WTC11 (cell line): ENCODE measurements at regions not wholly inside any gene's neighbourhood (a gene's known extent, or its start where the extent isn't known, plus 50 kb on each side); places are given as distances from the start of the nearest gene placed in this dataset.

Experiments used
- ATAC-seq: fragments of 200-7000 bp; cut with Tn5 transposase; 2 replicates; pipeline ENCODE4 v1.10.0; 2021; ENCODE audit warnings: mild to moderate bottlenecking, moderate library complexity
- CTCF ChIA-PET: fragments of 300-600 bp; sonication (Branson Sonifier 250); formaldehyde crosslinking; loops from one replicate; lab custom pipeline; 2021; ENCODE audit warnings: antibody characterized with exemption; lab: Charles Lee
- POLR2A ChIA-PET: fragments of 350-600 bp; sonication (Branson Sonifier 250); formaldehyde crosslinking; loops from one replicate; lab custom pipeline; 2021; ENCODE audit warnings: antibody characterized with exemption; lab: Charles Lee
- DNase-seq: peaks from one replicate; pipeline ENCODE4 v3.0.0; 2021; ENCODE audit warnings: low spot score
- H3K27ac Mint-ChIP-seq: 2 replicates; pipeline ENCODE4 v1.8.0; 2021; ENCODE audit warnings: mixed read lengths
- H3K27me3 Mint-ChIP-seq: 2 replicates; pipeline ENCODE4 v1.8.0; 2021; ENCODE audit warnings: low read depth, mild to moderate bottlenecking, moderate library complexity, mixed read lengths
- H3K36me3 Mint-ChIP-seq: 2 replicates; pipeline ENCODE4 v1.8.0; 2021; ENCODE audit warnings: mixed read lengths
- H3K4me1 Mint-ChIP-seq: 2 replicates; pipeline ENCODE4 v1.8.0; 2022; ENCODE audit warnings: mixed read lengths
- H3K4me3 Mint-ChIP-seq: 2 replicates; pipeline ENCODE4 v1.8.0; 2021; ENCODE audit warnings: mild to moderate bottlenecking, moderate library complexity, mixed read lengths
- H3K9me3 Mint-ChIP-seq: 2 replicates; pipeline ENCODE4 v1.8.0; 2021; ENCODE audit warnings: mixed read lengths
- ATF1 ChIP-seq: sonication (generic); formaldehyde crosslinking; IDR thresholded peaks from 2 replicates; pipeline ENCODE4 v1.8.1; 2023; ENCODE audit warnings: mild to moderate bottlenecking, moderate library complexity, missing genetic modification reagents
- ATF3 ChIP-seq: sonication (generic); formaldehyde crosslinking; conservative IDR thresholded peaks from 2 replicates; pipeline ENCODE4 v1.8.1; 2022; ENCODE audit warnings: mild to moderate bottlenecking, missing genetic modification reagents
- ERG ChIP-seq: fragments of 250-450 bp; sonication (Bioruptor Pico); IDR thresholded peaks from 2 replicates; pipeline ENCODE4 v1.8.0; 2021; ENCODE audit warnings: mild to moderate bottlenecking
- ESRRA ChIP-seq: sonication (generic); formaldehyde crosslinking; IDR thresholded peaks from 2 replicates; pipeline ENCODE4 v1.8.1; 2022; ENCODE audit warnings: mild to moderate bottlenecking, missing genetic modification reagents, borderline replicate concordance
- FOXP1 ChIP-seq: sonication (generic); formaldehyde crosslinking; IDR thresholded peaks from 2 replicates; pipeline ENCODE4 v1.8.0; 2022; ENCODE audit warnings: missing genetic modification reagents, mild to moderate bottlenecking, moderate library complexity, borderline replicate concordance
- GRHL2 ChIP-seq: fragments of 250-450 bp; sonication (Bioruptor Pico); IDR thresholded peaks from 2 replicates; pipeline ENCODE4 v1.8.0; 2022; ENCODE audit warnings: mild to moderate bottlenecking, moderate library complexity; ENCODE audit not compliant: insufficient replicate concordance, severe bottlenecking
- HMGA2 ChIP-seq: fragments of 250-450 bp; sonication (Bioruptor Pico); IDR thresholded peaks from 2 replicates; pipeline ENCODE4 v1.4.0; 2021; ENCODE audit warnings: mild to moderate bottlenecking, moderate library complexity
- MXD4 ChIP-seq: fragments of 250-450 bp; sonication (Bioruptor Pico); IDR thresholded peaks from 2 replicates; pipeline ENCODE4 v1.8.0; 2021; ENCODE audit warnings: mild to moderate bottlenecking, moderate library complexity, borderline replicate concordance
- NR1H2 ChIP-seq: sonication (generic); formaldehyde crosslinking; IDR thresholded peaks from 2 replicates; pipeline ENCODE4 v1.9.0; 2021; ENCODE audit warnings: mild to moderate bottlenecking, moderate library complexity, missing genetic modification reagents
- PRDM15 ChIP-seq: sonication (generic); formaldehyde crosslinking; IDR thresholded peaks from 2 replicates; pipeline ENCODE4 v1.8.0; 2022; ENCODE audit warnings: missing genetic modification reagents
- PREB ChIP-seq: sonication (generic); formaldehyde crosslinking; IDR thresholded peaks from 2 replicates; pipeline ENCODE4 v1.8.1; 2022; ENCODE audit warnings: mild to moderate bottlenecking, missing genetic modification reagents, moderate library complexity, borderline replicate concordance
- SMAD3 ChIP-seq: sonication (generic); formaldehyde crosslinking; IDR thresholded peaks from 2 replicates; pipeline ENCODE4 v1.8.0; 2022; ENCODE audit warnings: missing genetic modification reagents, mild to moderate bottlenecking, borderline replicate concordance
- ZNF281 ChIP-seq: sonication (generic); formaldehyde crosslinking; IDR thresholded peaks from 2 replicates; pipeline ENCODE4 v1.8.0; 2023; ENCODE audit warnings: mild to moderate bottlenecking, missing genetic modification reagents
- ZNF532 ChIP-seq: fragments of 250-450 bp; sonication (Bioruptor Pico); IDR thresholded peaks from 2 replicates; pipeline ENCODE4 v1.9.0; 2021; ENCODE audit warnings: mild to moderate bottlenecking, borderline replicate concordance
- ZNF671 ChIP-seq: fragments of 250-450 bp; sonication (Bioruptor Pico); IDR thresholded peaks from 2 replicates; pipeline ENCODE4 v1.8.0; 2021; ENCODE audit warnings: mild to moderate bottlenecking

GRCh38 chr18:59960272-59960671, 60.5 kb downstream of the PMAIP1 start:
- peaks cover 15% of the 10 kb centered on the region for H3K4me1 Mint-ChIP-seq
- DNase-seq = no peak
- H3K9me3 Mint-ChIP-seq = no peaks in the 10 kb centered on the region
- TF ChIP-seq ZNF671 (CRISPR knock-in tag) = no peak
- ATAC-seq = no peak
- ChIA-PET POLR2A (no interaction called here), CTCF (no interaction called here)
- no peaks in the 10 kb centered on the region for H3K36me3 Mint-ChIP-seq
- no peak overlapping the region for H3K4me3 Mint-ChIP-seq
- H3K27me3 Mint-ChIP-seq = no peaks in the 10 kb centered on the region
- 0 out of 2 replicates have a peak overlapping the region, but pooled peaks have one; percentile 7 for H3K27ac Mint-ChIP-seq

GRCh38 chr18:59959606-59960005, 59.8 kb downstream of the PMAIP1 start:
- Mint-ChIP-seq H3K9me3 (no peaks in the 10 kb centered on the region), H3K36me3 (no peaks in the 10 kb centered on the region), H3K4me3 (no peak overlapping the region), H3K27ac (no peak overlapping the region), H3K27me3 (no peaks in the 10 kb centered on the region), H3K4me1 (peaks cover 11% of the 10 kb centered on the region)
- TF ChIP-seq ATF3 (CRISPR knock-in tag) (no peak), MXD4 (no peak), HMGA2 (CRISPR knock-in tag) (no peak), ZNF281 (CRISPR knock-in tag) (no peak), ESRRA (CRISPR knock-in tag) (no peak), ERG (CRISPR knock-in tag) (no peak), FOXP1 (no peak), ZNF532 (CRISPR knock-in tag) (no peak), ZNF671 (CRISPR knock-in tag) (no peak), ATF1 (no peak), PREB (no peak), PRDM15 (CRISPR knock-in tag) (no peak), GRHL2 (CRISPR knock-in tag) (no peak), SMAD3 (CRISPR knock-in tag) (no peak), NR1H2 (CRISPR knock-in tag) (no peak)
- ChIA-PET CTCF (no interaction called here), POLR2A (no interaction called here)
- ATAC-seq = no peak
- DNase-seq = no peak
